IPS-11a (cell line): ENCODE measurements at regions not wholly inside any gene's neighbourhood (a gene's known extent, or its start where the extent isn't known, plus 50 kb on each side); places are given as distances from the start of the nearest gene placed in this dataset.
"Not testable (repeated sequence)": the region's sequence is repeated elsewhere in the genome, so short reads cannot be mapped to it uniquely, and the experiment has no call there.

Experiments used
- H3K4me3 ChIP-seq: one replicate; pipeline ENCODE4 v1.5.1; 2013; ENCODE audit warnings: low read depth, low read length, control low read depth

GRCh38 chr3:28139288-28139687, 102.1 kb upstream of the CMC1 start:
- no peak overlapping the region for H3K4me3 ChIP-seq

DNA sequence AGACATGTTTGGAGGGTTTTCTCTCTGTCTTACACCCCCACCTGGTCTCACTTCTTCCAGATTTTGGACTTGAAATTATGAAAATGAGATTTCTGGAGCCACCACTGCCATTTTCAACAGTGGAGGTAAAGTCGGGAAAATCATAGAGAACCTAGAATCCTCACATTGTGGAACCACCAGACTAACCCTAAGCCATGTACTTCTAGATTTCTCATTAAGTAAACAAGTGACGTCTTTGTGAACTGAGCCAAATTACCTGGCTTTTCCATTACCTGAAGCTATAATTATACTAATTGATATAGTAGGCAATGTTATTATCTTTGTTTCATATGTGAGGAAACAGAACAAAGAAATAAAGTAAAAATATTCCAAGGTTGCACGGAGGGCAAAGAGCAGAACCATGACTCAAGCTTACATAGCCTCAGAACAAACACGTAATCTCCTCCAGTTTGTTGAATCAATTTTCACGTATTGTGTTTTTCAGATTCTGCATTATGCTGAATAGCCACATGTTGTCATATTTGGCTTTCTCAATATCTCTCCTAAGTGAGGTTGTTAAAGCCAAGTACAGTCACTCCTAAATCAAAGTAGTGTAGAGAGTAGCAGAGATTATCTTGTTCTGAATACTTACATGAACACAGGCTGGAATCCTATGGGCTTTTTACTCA, 101.3 kb upstream of the CMC1 start:
- no peak overlapping the region for H3K4me3 ChIP-seq

GRCh38 chr3:28140664-28141063, 100.8 kb upstream of the CMC1 start:
- no peak overlapping the region for H3K4me3 ChIP-seq

- H3K4me3 ChIP-seq: no peak overlapping the region
These were observed 91.5 kb upstream of the CMC1 start for GRCh38 chr3:28149960-28150359.

DNA sequence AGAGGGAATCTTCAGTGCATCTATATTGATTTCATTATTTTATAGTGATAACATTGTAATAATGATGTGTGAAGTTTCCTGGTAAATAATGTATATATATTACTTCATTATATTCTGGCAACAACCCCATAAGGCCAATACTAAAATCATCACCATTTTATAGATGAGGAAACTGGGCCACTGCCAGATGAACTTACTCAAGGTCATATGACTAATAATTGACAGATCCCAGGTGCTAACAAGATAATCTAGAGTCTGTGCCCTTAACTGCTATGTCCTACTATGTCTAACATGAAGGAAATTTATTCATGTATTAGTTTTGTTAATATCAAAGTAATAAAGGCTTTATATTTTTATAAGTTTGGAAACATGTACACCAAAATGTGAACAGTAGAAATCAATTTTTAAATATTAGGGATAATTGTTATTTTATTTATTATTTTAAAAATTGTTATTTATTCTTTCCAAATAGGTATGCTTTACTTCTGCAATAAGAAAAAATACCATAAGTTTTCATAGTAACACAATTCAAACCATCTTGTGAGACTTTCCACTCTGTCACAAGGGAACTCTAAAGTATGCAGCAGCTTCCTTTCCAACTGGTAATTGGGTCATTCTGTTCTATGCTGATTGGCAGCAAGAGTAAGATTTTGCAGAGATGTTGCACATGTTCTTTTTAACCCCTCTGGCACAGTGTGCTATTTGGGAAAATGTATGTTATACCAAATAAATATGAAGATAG, 90.8 kb upstream of the CMC1 start:
- no peak overlapping the region for H3K4me3 ChIP-seq

- H3K4me3 ChIP-seq: no peak overlapping the region
These were observed 90.2 kb upstream of the CMC1 start for GRCh38 chr3:28151207-28151550.

GRCh38 chr3:28151608-28152228, 89.7 kb upstream of the CMC1 start:
- H3K4me3 ChIP-seq: no peak overlapping the region

- H3K4me3 ChIP-seq: no peak overlapping the region
These were observed 85.8 kb upstream of the CMC1 start for GRCh38 chr3:28155631-28156030.

DNA sequence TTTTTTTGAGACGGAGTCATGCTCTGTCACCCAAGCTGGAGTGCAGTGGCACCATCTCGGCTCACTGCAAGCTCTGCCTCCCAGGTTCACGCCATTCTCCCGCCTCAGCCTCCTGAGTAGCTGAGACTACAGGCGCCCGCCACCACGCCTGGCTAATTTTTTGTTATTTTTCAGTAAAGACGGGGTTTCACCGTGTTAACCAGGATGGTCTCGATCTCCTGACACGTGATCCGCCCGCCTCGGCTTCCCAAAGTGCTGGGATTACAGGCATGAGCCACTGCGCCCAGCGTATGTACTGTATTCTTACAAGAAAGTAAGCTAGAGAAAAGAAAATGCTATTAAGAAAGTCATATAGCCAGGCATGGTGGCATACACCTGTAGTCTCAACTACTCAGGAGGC, 84.8 kb upstream of the CMC1 start:
- H3K4me3 ChIP-seq: not testable (repeated sequence)

DNA sequence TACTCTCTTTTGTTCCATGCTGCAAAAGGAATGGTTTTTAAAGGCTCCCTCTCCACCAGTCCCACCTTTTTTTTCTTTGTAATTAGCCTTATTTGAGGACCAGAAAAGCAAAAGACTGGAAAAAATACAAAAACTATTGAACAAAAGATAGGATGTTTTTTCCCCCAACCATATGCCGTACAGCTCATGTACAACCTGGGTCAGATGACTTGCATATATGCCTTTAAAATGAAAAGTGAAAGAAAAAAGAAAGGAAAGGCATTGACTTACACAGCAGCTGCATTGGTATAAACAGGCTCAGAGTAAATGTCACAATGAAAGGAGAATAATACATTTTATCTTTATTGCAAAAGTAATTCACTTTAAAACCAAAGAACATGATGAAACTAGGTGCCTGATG, 69.5 kb upstream of the CMC1 start:
- H3K4me3 ChIP-seq: no peak overlapping the region

GRCh38 chr3:28172748-28173147, 68.7 kb upstream of the CMC1 start:
- no peak overlapping the region for H3K4me3 ChIP-seq

GRCh38 chr3:28173836-28174235, 67.6 kb upstream of the CMC1 start:
- H3K4me3 ChIP-seq: no peak overlapping the region

GRCh38 chr3:28186748-28187147, 54.7 kb upstream of the CMC1 start:
- no peak overlapping the region for H3K4me3 ChIP-seq

- H3K4me3 ChIP-seq: no peak overlapping the region
These were observed 52.7 kb upstream of the CMC1 start for GRCh38 chr3:28188686-28189085.

GRCh38 chr3:28191363-28191762, 50.1 kb upstream of the CMC1 start:
- H3K4me3 ChIP-seq: no peak overlapping the region
